ENCODE measurements at regions not wholly inside any gene's neighbourhood (a gene's known extent, or its start where the extent isn't known, plus 50 kb on each side); places are given as distances from the start of the nearest gene placed in this dataset.

GRCh38 chr16:85520853-85521521 is 92.1 kb upstream of the GSE1 start:
- no peak overlapping the region for H2BK120ac ChIP-seq (ENCODE audit: low read depth, low read length)
- no peaks in the 10 kb centered on the region for H3K27me3 ChIP-seq (ENCODE audit: insufficient read depth, low read length, poor library complexity)
- no peak overlapping the region for H3K4me3 ChIP-seq (ENCODE audit: low read length)
- no peak overlapping the region for H3K27ac ChIP-seq (ENCODE audit: low read depth, low read length)
- no peak for DNase-seq
- no peak overlapping the region for H2AK5ac ChIP-seq (ENCODE audit: low read length)
- no peak overlapping the region for H3K18ac ChIP-seq (ENCODE audit: low read length)
- H3K79me1 ChIP-seq (ENCODE audit: low read length): no peaks in the 10 kb centered on the region
- no peak overlapping the region for H3K4ac ChIP-seq (ENCODE audit: low read depth, low read length)
- H3K4me2 ChIP-seq (ENCODE audit: low read length): no peak overlapping the region
- H4K5ac ChIP-seq (ENCODE audit: low read length): no peak overlapping the region
- H2BK15ac ChIP-seq (replicated peaks; ENCODE audit: low read depth): no peak overlapping the region
- no peak overlapping the region for H3K23ac ChIP-seq (ENCODE audit: low read length)
- H3K36me3 ChIP-seq (ENCODE audit: control insufficient read depth, insufficient read depth, low read length): no peaks in the 10 kb centered on the region
- no peak overlapping the region for H2BK5ac ChIP-seq (ENCODE audit: low read length)
- H3K4me1 ChIP-seq (ENCODE audit: control insufficient read depth, low read depth, low read length): peaks cover 5% of the 10 kb centered on the region
- H3K9ac ChIP-seq (ENCODE audit: low read length): no peak overlapping the region
- no peaks in the 10 kb centered on the region for H3K79me2 ChIP-seq (ENCODE audit: control insufficient read depth, insufficient read depth, low read length)
- WGBS (ENCODE audit: extremely low coverage, insufficient coverage, low lambda C conversion rate): no CpG with 5 or more reads among the region's 20 CpGs
- H3K56ac ChIP-seq (ENCODE audit: low read length): no peak overlapping the region
- H4K8ac ChIP-seq (ENCODE audit: low read depth, low read length): no peak overlapping the region

- H4K8ac ChIP-seq (ENCODE audit: low read depth, low read length): no peak overlapping the region
- H2BK120ac ChIP-seq (ENCODE audit: low read depth, low read length): no peak overlapping the region
- H2AK5ac ChIP-seq (ENCODE audit: low read length): no peak overlapping the region
- H3K4me1 ChIP-seq (ENCODE audit: control insufficient read depth, low read depth, low read length): peaks cover 5% of the 10 kb centered on the region
- H3K79me2 ChIP-seq (ENCODE audit: control insufficient read depth, insufficient read depth, low read length): no peaks in the 10 kb centered on the region
- no peak overlapping the region for H2BK5ac ChIP-seq (ENCODE audit: low read length)
- no peak overlapping the region for H2BK15ac ChIP-seq (replicated peaks; ENCODE audit: low read depth)
- H3K9ac ChIP-seq (ENCODE audit: low read length): no peak overlapping the region
- H3K27ac ChIP-seq (ENCODE audit: low read depth, low read length): no peak overlapping the region
- DNase-seq: no peak
- no peak overlapping the region for H3K18ac ChIP-seq (ENCODE audit: low read length)
- H3K4me2 ChIP-seq (ENCODE audit: low read length): no peak overlapping the region
- H3K36me3 ChIP-seq (ENCODE audit: control insufficient read depth, insufficient read depth, low read length): no peaks in the 10 kb centered on the region
- H3K23ac ChIP-seq (ENCODE audit: low read length): no peak overlapping the region
- no peaks in the 10 kb centered on the region for H3K27me3 ChIP-seq (ENCODE audit: insufficient read depth, low read length, poor library complexity)
- no peak overlapping the region for H3K4me3 ChIP-seq (ENCODE audit: low read length)
- no peaks in the 10 kb centered on the region for H3K79me1 ChIP-seq (ENCODE audit: low read length)
- no CpG with 5 or more reads among the region's 21 CpGs for WGBS (ENCODE audit: extremely low coverage, insufficient coverage, low lambda C conversion rate)
- no peak overlapping the region for H3K4ac ChIP-seq (ENCODE audit: low read depth, low read length)
- no peak overlapping the region for H4K5ac ChIP-seq (ENCODE audit: low read length)
- H3K56ac ChIP-seq (ENCODE audit: low read length): no peak overlapping the region
Observed at GRCh38 chr16:85521552-85522307, 91.4 kb upstream of the GSE1 start.

DNA sequence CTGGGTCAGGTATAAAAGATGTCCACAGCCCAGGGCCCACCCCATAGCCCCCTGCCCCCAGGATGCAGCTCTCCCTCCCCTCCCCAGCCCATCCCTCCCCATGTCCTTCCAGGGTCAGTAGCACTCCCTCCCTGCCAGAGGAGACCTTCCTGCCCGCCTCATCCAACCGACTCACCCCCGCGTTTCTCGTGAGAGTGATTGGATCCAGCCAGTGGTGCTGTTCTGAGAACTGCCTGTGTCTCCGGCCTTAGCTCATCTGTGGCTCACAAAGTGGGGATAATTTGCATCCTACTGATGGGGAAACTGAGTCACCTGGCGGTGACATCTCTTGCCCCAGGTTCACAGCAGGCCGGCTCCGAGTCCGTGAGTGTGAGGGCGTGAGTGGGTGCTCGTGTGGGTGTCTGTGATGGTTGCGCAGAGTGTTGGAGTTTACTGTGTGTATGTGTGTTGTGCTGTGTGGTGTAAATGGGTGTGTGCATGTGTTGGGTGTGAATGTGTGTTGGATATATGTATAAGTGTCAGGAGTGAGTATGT is 90.7 kb upstream of the GSE1 start:
- no peak overlapping the region for H3K18ac ChIP-seq (ENCODE audit: low read length)
- no peak overlapping the region for H2BK5ac ChIP-seq (ENCODE audit: low read length)
- no peak overlapping the region for H3K4ac ChIP-seq (ENCODE audit: low read depth, low read length)
- no peak overlapping the region for H4K8ac ChIP-seq (ENCODE audit: low read depth, low read length)
- H2AK5ac ChIP-seq (ENCODE audit: low read length): no peak overlapping the region
- H3K79me1 ChIP-seq (ENCODE audit: low read length): no peaks in the 10 kb centered on the region
- H3K23ac ChIP-seq (ENCODE audit: low read length): no peak overlapping the region
- H3K27ac ChIP-seq (ENCODE audit: low read depth, low read length): no peak overlapping the region
- no peak overlapping the region for H3K9ac ChIP-seq (ENCODE audit: low read length)
- H3K79me2 ChIP-seq (ENCODE audit: control insufficient read depth, insufficient read depth, low read length): no peaks in the 10 kb centered on the region
- no peak overlapping the region for H3K56ac ChIP-seq (ENCODE audit: low read length)
- H3K4me3 ChIP-seq (ENCODE audit: low read length): no peak overlapping the region
- peaks cover 5% of the 10 kb centered on the region for H3K4me1 ChIP-seq (ENCODE audit: control insufficient read depth, low read depth, low read length)
- H3K4me2 ChIP-seq (ENCODE audit: low read length): no peak overlapping the region
- no peaks in the 10 kb centered on the region for H3K36me3 ChIP-seq (ENCODE audit: control insufficient read depth, insufficient read depth, low read length)
- H4K5ac ChIP-seq (ENCODE audit: low read length): no peak overlapping the region
- no CpG with 5 or more reads among the region's 13 CpGs for WGBS (ENCODE audit: extremely low coverage, insufficient coverage, low lambda C conversion rate)
- no peak overlapping the region for H2BK15ac ChIP-seq (replicated peaks; ENCODE audit: low read depth)
- H3K27me3 ChIP-seq (ENCODE audit: insufficient read depth, low read length, poor library complexity): no peaks in the 10 kb centered on the region
- no peak overlapping the region for H2BK120ac ChIP-seq (ENCODE audit: low read depth, low read length)
- no peak for DNase-seq

- H3K23ac ChIP-seq (ENCODE audit: low read length): no peak overlapping the region
- H3K79me2 ChIP-seq (ENCODE audit: control insufficient read depth, insufficient read depth, low read length): no peaks in the 10 kb centered on the region
- H3K4me2 ChIP-seq (ENCODE audit: low read length): no peak overlapping the region
- no peak overlapping the region for H4K5ac ChIP-seq (ENCODE audit: low read length)
- H3K18ac ChIP-seq (ENCODE audit: low read length): peak overlapping the region; percentile 5
- H3K4me1 ChIP-seq (ENCODE audit: control insufficient read depth, low read depth, low read length): peaks cover 5% of the 10 kb centered on the region
- no peaks in the 10 kb centered on the region for H3K79me1 ChIP-seq (ENCODE audit: low read length)
- no peaks in the 10 kb centered on the region for H3K27me3 ChIP-seq (ENCODE audit: insufficient read depth, low read length, poor library complexity)
- peak; percentile 53 for DNase-seq
- peak overlapping the region; percentile 49 for H3K9ac ChIP-seq (ENCODE audit: low read length)
- H3K36me3 ChIP-seq (ENCODE audit: control insufficient read depth, insufficient read depth, low read length): no peaks in the 10 kb centered on the region
- no peak overlapping the region for H2BK15ac ChIP-seq (replicated peaks; ENCODE audit: low read depth)
- H3K4ac ChIP-seq (ENCODE audit: low read depth, low read length): no peak overlapping the region
- H3K27ac ChIP-seq (ENCODE audit: low read depth, low read length): no peak overlapping the region
- peak overlapping the region; percentile 0 for H2BK5ac ChIP-seq (ENCODE audit: low read length)
- H3K56ac ChIP-seq (ENCODE audit: low read length): peak overlapping the region; percentile 34
- peak overlapping the region; percentile 47 for H2AK5ac ChIP-seq (ENCODE audit: low read length)
- no CpG with 5 or more reads among the region's 13 CpGs for WGBS (ENCODE audit: extremely low coverage, insufficient coverage, low lambda C conversion rate)
- no peak overlapping the region for H2BK120ac ChIP-seq (ENCODE audit: low read depth, low read length)
- no peak overlapping the region for H4K8ac ChIP-seq (ENCODE audit: low read depth, low read length)
- H3K4me3 ChIP-seq (ENCODE audit: low read length): no peak overlapping the region
Observed at GRCh38 chr16:85522842-85523601, 90.1 kb upstream of the GSE1 start.

DNA sequence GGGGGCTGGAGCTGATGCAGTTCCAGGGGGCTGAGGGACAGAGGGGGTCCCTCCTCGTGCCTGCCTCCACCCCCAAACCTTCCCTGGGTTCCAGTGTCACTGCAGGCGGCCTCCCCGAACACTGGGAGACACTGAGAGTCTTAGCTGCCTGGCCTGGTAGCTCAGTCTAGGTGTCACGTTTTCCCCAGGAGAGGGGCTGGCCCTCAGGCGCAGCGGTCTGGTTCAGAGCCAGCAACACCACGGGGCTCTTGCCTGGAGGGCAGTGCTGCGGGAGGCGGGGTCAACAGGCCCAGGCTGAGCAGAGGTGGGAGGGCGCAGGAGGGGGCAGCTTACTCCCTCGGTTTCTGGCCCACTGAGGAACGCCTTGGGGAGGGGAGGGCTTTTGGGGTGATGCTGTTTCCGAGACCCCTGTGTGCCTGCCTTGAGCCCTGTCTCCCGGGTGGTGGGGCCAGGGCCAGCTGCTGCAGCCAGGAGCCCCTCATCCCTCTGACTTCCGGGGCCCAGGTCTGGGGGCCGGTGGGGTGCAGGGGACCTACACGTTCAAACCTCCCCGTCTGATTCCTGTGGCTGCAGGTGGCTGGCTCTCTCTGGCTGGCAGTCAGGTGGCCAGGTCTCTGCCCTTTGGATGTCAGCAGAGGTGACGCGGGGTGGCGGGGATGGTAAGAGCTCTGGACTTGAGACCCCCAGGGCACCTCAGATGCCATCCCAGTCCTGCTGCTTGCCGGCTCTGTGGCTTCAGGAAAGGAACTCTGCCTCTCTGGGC is 89.3 kb upstream of the GSE1 start:
- Histone ChIP-seq H3K79me2 (ENCODE audit: control insufficient read depth, insufficient read depth, low read length) (no peaks in the 10 kb centered on the region), H3K23ac (ENCODE audit: low read length) (no peak overlapping the region), H2BK5ac (ENCODE audit: low read length) (no peak overlapping the region), H3K27me3 (ENCODE audit: insufficient read depth, low read length, poor library complexity) (no peaks in the 10 kb centered on the region), H3K9ac (ENCODE audit: low read length) (peak overlapping the region; percentile 49), H3K4me1 (ENCODE audit: control insufficient read depth, low read depth, low read length) (peaks cover 5% of the 10 kb centered on the region), H4K8ac (ENCODE audit: low read depth, low read length) (no peak overlapping the region), H3K36me3 (ENCODE audit: control insufficient read depth, insufficient read depth, low read length) (no peaks in the 10 kb centered on the region), H3K18ac (ENCODE audit: low read length) (peak overlapping the region; percentile 24), H3K4me3 (ENCODE audit: low read length) (no peak overlapping the region), H3K27ac (ENCODE audit: low read depth, low read length) (peak overlapping the region; percentile 19), H4K5ac (ENCODE audit: low read length) (no peak overlapping the region), H2AK5ac (ENCODE audit: low read length) (no peak overlapping the region), H3K4me2 (ENCODE audit: low read length) (no peak overlapping the region), H2BK15ac (replicated peaks; ENCODE audit: low read depth) (no peak overlapping the region), H3K79me1 (ENCODE audit: low read length) (no peaks in the 10 kb centered on the region), H2BK120ac (ENCODE audit: low read depth, low read length) (peak overlapping the region; percentile 16), H3K4ac (ENCODE audit: low read depth, low read length) (peak overlapping the region; percentile 44), H3K56ac (ENCODE audit: low read length) (peak overlapping the region; percentile 56)
- WGBS (ENCODE audit: extremely low coverage, insufficient coverage, low lambda C conversion rate): no CpG with 5 or more reads among the region's 22 CpGs
- peak; percentile 88 for DNase-seq

Data from mesendoderm (in vitro differentiated cells).